ENCODE measurements at regions not wholly inside any gene's neighbourhood (a gene's known extent, or its start where the extent isn't known, plus 50 kb on each side); places are given as distances from the start of the nearest gene placed in this dataset.

DNA sequence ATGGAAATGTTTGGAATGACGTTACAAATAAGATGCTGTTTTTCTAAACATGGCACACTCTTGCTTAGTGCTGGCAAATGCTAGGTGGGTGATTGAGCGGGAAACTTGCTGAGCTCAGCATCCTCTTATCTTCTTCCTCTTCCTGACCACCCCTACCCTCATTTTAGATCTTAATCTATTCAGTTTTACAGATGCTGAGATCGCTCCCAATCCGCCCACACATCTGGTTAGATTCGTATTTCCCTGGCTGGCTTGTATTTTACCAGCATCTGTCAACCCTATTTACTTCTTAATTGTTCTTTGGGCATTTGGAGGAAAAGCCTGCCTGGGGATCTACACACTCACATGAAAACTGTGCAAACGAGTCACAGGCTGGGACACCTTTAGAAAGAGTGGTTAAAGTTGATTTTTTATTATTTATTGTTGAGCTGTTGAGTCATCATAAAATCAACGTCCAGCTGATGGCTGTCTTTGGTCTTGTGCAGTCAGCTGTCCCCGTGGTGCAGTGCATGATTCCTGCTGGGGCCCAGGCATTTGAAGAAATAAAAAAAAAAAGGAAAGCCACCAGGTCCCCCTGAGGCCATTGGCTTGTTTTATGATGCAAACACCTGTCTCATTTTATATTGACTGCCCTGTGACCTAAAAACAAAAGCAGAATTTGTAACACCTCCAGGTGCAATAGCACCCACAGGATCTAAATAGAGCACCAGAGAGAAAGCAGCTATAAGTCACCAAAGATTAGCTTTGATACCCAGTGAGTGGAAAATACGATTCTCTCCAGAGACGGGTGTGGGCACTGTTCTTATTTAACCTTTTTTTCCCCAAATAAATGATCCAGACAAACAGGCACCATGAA lies 258.6 kb downstream of the HS3ST3B1 start:
- POLR2A ChIA-PET (ENCODE audit: partially characterized antibody) = interaction anchor here (0.7 kb wide), 1 partner anchor 146 kb away, joined by 3 read pairs; no protein-coding TSS in a partner anchor
- H3K79me2 ChIP-seq (ENCODE audit: control insufficient read depth in 1 of 2, insufficient read depth in 2 of 2, low read length in 2 of 2) = no peaks in the 10 kb centered on the region
- TF ChIP-seq MAFK (IDR thresholded peaks at IDR 0.05; ENCODE audit: low read depth, low read length) (peak; percentile 66; the same call in 1 of the 2 replicates), HDAC6 (IDR thresholded peaks at IDR 0.05; ENCODE audit: low read depth, low read length) (no peak)
- H3K79me1 ChIP-seq (ENCODE audit: low read depth, low read length) = no peaks in the 10 kb centered on the region
- no peak overlapping the region for H4K91ac ChIP-seq (replicated peaks; ENCODE audit: insufficient read length, low read length)
- FAIRE-seq (no peak), DNase-seq (ENCODE audit: low read depth in 1 of 2, low spot score in 2 of 2) (no peak)
- peak overlapping the region; percentile 84 for H3K4ac ChIP-seq (replicated peaks; ENCODE audit: insufficient read length, low read depth, low read length)
- no peaks in the 10 kb centered on the region for H4K20me1 ChIP-seq (replicated peaks in 1 of 2; ENCODE audit: control insufficient read depth in 1 of 2, insufficient read depth in 2 of 2, low read length in 2 of 2)
- no peak overlapping the region for H3K27ac ChIP-seq (ENCODE audit: low read depth, low read length)
- H2BK20ac ChIP-seq (ENCODE audit: low read length) = no peak overlapping the region
- H3K14ac ChIP-seq (ENCODE audit: insufficient read length) = no peak overlapping the region
- no peaks in the 10 kb centered on the region for H3K9me3 ChIP-seq (ENCODE audit: insufficient read depth in 2 of 2, low read depth in 1 of 2, low read length in 1 of 2)
- H3K23me2 ChIP-seq (ENCODE audit: low read depth, low read length) = no peaks in the 10 kb centered on the region
- no peak overlapping the region for H4K5ac ChIP-seq (ENCODE audit: insufficient read length, low read depth, low read length)
- no peak overlapping the region for H3K18ac ChIP-seq (ENCODE audit: extremely low read depth, low read length)
- no peaks in the 10 kb centered on the region for H3K36me3 ChIP-seq (ENCODE audit: control insufficient read depth in 2 of 4, insufficient read depth in 4 of 4, low read length in 3 of 4)
- H2BK120ac ChIP-seq (replicated peaks; ENCODE audit: low read depth, low read length) = no peak overlapping the region
- no peak overlapping the region for H3K23ac ChIP-seq (ENCODE audit: insufficient read length)
- H3K4me2 ChIP-seq (ENCODE audit: insufficient read depth in 1 of 2, low read depth in 2 of 2, low read length in 2 of 2) = peak overlapping the region in 1 of 2 experiments; percentile 35; a peak in 1 of 4 replicates
- H3K9ac ChIP-seq (replicated peaks in 1 of 4; ENCODE audit: extremely low read depth in 1 of 4, low read depth in 3 of 4, low read length in 3 of 4) = no peak overlapping the region; a peak in 1 of 7 replicates
- H2AK5ac ChIP-seq (ENCODE audit: low read depth, low read length) = no peak overlapping the region
- H2AFZ ChIP-seq (ENCODE audit: low read length) = no peak overlapping the region
- H3K4me1 ChIP-seq (replicated peaks in 1 of 4; ENCODE audit: control insufficient read depth in 3 of 4, insufficient read depth in 4 of 4, low read length in 3 of 4) = peaks cover 0 to 8% (median 3%) of the 10 kb centered on the region in 4 experiments; a peak in 3 of 7 replicates
- no peaks in the 10 kb centered on the region for H3K27me3 ChIP-seq (replicated peaks in 1 of 4; ENCODE audit: control insufficient read depth in 3 of 4, extremely low read depth in 1 of 4, insufficient read depth in 3 of 4, low read length in 3 of 4)
- no peak overlapping the region for H4K8ac ChIP-seq (ENCODE audit: extremely low read depth, insufficient read depth, low read length)
- no peak overlapping the region for H3K56ac ChIP-seq (replicated peaks; ENCODE audit: insufficient read length, low read depth, low read length)
- WGBS, 2 experiments (ENCODE audit: extremely low coverage in 1 of 2, insufficient coverage in 1 of 2, insufficient read length in 1 of 2, insufficient replicate concordance in 2 of 2, low coverage in 1 of 2, low lambda C conversion rate in 2 of 2, missing lambda C conversion rate in 1 of 2) = 71% methylated on average over 10 of the region's 10 CpGs; no CpG with 5 or more reads in 1 of the 2 experiments
- H2BK12ac ChIP-seq (ENCODE audit: low read depth, low read length) = no peak overlapping the region
- no peak overlapping the region; the same call in 1 of the 2 replicates for H2BK5ac ChIP-seq (ENCODE audit: low read depth, low read length)
- H3K4me3 ChIP-seq (ENCODE audit: extremely low read depth in 1 of 4, insufficient read depth in 2 of 4, low read depth in 3 of 4, low read length in 4 of 4) = no peak overlapping the region
- CTCF ChIA-PET (ENCODE audit: partially characterized antibody) = interaction anchor here (0.6 kb wide), 1 partner anchor 132 kb away, joined by 3 read pairs; no protein-coding TSS in a partner anchor
- no peak overlapping the region for H2BK15ac ChIP-seq (ENCODE audit: low read length)

All from H1 (cell line).